Psoas muscle (tissue), 7 donors: ENCODE measurements at regions not wholly inside any gene's neighbourhood (a gene's known extent, or its start where the extent isn't known, plus 50 kb on each side); places are given as distances from the start of the nearest gene placed in this dataset.

Source experiments
- ATAC-seq, 4 donors: fragments of 200-7000 bp; cut with Tn5 transposase; one replicate each; pipeline ENCODE4 v1.9.1; 2020; ENCODE audit warnings: moderate library complexity in 3 of 4, mild to moderate bottlenecking in 2 of 4
- DNase-seq, 2 donors: peaks; one replicate each; pipeline ENCODE4 v3.0.0-alpha.2; 2020
- H3K27ac ChIP-seq: fragments of 200-600 bp; one replicate; pipeline ENCODE4 v1.8.0; 2022
- H3K27me3 ChIP-seq, 3 donors: fragments of 200-600 bp in 1 of 3; one replicate each; pipeline versions ENCODE4 v1.6.1 to v1.8.0; 2013 to 2022; ENCODE audit warnings: low read length in 2 of 3, mild to moderate bottlenecking in 2 of 3, moderate library complexity in 1 of 3; ENCODE audit not compliant: insufficient read depth in 3 of 3
- H3K36me3 ChIP-seq, 2 donors: fragments of 200-600 bp in 1 of 2; one replicate each; pipeline versions ENCODE4 v1.6.1 to v1.8.0; 2013 to 2022; ENCODE audit warnings: low read depth in 1 of 2, mild to moderate bottlenecking in 1 of 2, moderate library complexity in 1 of 2; ENCODE audit not compliant: insufficient read depth in 1 of 2
- H3K4me1 ChIP-seq: fragments of 200-600 bp; one replicate; pipeline ENCODE4 v1.8.0; 2022
- H3K4me3 ChIP-seq: fragments of 200-600 bp; one replicate; pipeline ENCODE4 v1.8.0; 2022; ENCODE audit warnings: mild to moderate bottlenecking
- H3K9me3 ChIP-seq: fragments of 200-600 bp; one replicate; pipeline ENCODE4 v1.8.0; 2022
- CTCF ChIP-seq: fragments of 200-600 bp; IDR thresholded peaks from one replicate; pipeline ENCODE4 v1.8.0; 2022; ENCODE audit warnings: antibody characterized with exemption
- WGBS, 3 donors: extraction: QIAGEN DNeasy Blood & Tissue Kit; methylation state at CpG; one replicate each; pipeline versions ENCODE4 v1.1.6 to v1.1.7; 2013; 5-methylcytosine and 5-hydroxymethylcytosine counted together
- intact Hi-C, 2 donors: fragments of 100-400 bp; cut with DNase I; formaldehyde crosslinking; loops; one replicate each; pipeline versions ENCODE4 v1.11.0 to v1.14.2; 2022
- donor health status: healthy with polysubstance abuse.
- donor health status: DM: no; HTN: no; CAD: no; lungs with moderate emphysema.
- donor health status: Bipolar disorder and iron deficiency.
- donor health status: healthy.
- donor health status: DM: yes; HTN: yes; CAD: no.
- donor health status: DM: no; HTN: no; CAD: no.
- donor health status: DM: yes; HTN: yes; CAD: no.

DNA sequence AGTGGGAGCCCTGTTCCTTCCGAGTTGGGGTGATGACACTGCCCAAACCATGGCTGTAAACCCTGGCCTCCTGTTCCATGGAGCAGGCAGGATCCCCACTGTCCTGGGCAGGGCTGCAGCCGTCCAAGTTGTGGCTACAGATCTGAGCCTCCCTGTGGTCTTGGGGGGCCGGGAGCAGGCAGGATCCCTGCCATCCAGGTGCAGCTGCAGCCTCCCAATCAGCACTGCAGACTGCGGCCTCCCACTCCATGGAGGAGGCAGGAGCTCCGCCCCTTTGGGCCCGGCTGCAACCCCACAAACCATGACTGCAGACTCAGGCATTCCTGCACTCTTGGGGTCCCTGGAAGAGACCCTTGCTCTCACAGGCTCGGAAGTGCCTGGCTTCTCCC lies 872.1 kb upstream of the GJE1 start:
- Histone ChIP-seq H3K9me3 (no peaks in the 10 kb centered on the region), H3K4me3 (no peak overlapping the region), H3K27ac (no peak overlapping the region), H3K27me3 (no peaks in the 10 kb centered on the region), H3K36me3 (no peaks in the 10 kb centered on the region), H3K4me1 (no peaks in the 10 kb centered on the region)
- ATAC-seq (no peak), DNase-seq (peak in 1 of 2 donors; percentile 44)
- TF ChIP-seq CTCF, result no peak
- intact Hi-C loops, result no loop called here
- WGBS, 3 donors, result 79 to 82% (median 80%) methylated on average over 7 of the region's 7 CpGs

GRCh38 chr6:141259807-141260206 lies 872.9 kb upstream of the GJE1 start:
- 53 to 71% (median 55%) methylated on average over 5 of the region's 5 CpGs for WGBS, 3 donors
- ATAC-seq (no peak), DNase-seq (no peak)
- H3K4me1 ChIP-seq, result no peaks in the 10 kb centered on the region
- no peak for TF ChIP-seq CTCF
- no peaks in the 10 kb centered on the region for H3K27me3 ChIP-seq
- H3K9me3 ChIP-seq, result no peaks in the 10 kb centered on the region
- H3K4me3 ChIP-seq, result no peak overlapping the region
- H3K27ac ChIP-seq, result no peak overlapping the region
- no peaks in the 10 kb centered on the region for H3K36me3 ChIP-seq
- intact Hi-C loops, result no loop called here

DNA sequence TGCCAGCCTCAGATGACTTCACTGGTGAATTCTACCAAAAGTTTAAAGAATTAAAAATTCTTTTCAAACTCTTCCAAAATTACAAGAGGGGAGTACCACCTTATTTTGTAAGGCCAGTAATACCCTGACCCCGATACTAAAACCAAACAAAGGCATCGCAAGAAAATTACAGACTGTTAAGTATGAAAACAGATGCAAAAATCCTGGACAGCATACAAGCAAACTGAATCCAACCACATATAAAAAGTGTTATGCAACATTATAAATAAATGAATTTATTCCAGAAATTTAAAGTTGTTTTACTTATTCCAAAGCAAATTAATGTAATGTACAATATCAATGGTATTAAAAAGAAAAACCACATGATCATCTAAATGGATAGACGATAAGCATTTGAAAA lies 873.6 kb upstream of the GJE1 start:
- Histone ChIP-seq H3K27ac (no peak overlapping the region), H3K36me3 (no peaks in the 10 kb centered on the region), H3K4me3 (no peak overlapping the region), H3K9me3 (no peaks in the 10 kb centered on the region), H3K4me1 (no peaks in the 10 kb centered on the region), H3K27me3 (no peaks in the 10 kb centered on the region)
- intact Hi-C loops, result no loop called here
- ATAC-seq (no peak), DNase-seq (no peak)
- no peak for TF ChIP-seq CTCF
- 34 to 54% (median 37%) methylated on average over 3 of the region's 3 CpGs for WGBS, 3 donors

GRCh38 chr6:141258516-141258915 lies 874.2 kb upstream of the GJE1 start:
- DNase-seq, result no peak
- ATAC-seq, result no peak
- H3K27me3 ChIP-seq, result no peaks in the 10 kb centered on the region
- H3K4me1 ChIP-seq, result no peaks in the 10 kb centered on the region
- no peak for TF ChIP-seq CTCF
- H3K4me3 ChIP-seq, result no peak overlapping the region
- no peak overlapping the region for H3K27ac ChIP-seq
- H3K9me3 ChIP-seq, result no peaks in the 10 kb centered on the region
- no peaks in the 10 kb centered on the region for H3K36me3 ChIP-seq
- intact Hi-C loops, result no loop called here
- WGBS, 3 donors, result 85 to 95% (median 87%) methylated on average over 5 of the region's 5 CpGs

DNA sequence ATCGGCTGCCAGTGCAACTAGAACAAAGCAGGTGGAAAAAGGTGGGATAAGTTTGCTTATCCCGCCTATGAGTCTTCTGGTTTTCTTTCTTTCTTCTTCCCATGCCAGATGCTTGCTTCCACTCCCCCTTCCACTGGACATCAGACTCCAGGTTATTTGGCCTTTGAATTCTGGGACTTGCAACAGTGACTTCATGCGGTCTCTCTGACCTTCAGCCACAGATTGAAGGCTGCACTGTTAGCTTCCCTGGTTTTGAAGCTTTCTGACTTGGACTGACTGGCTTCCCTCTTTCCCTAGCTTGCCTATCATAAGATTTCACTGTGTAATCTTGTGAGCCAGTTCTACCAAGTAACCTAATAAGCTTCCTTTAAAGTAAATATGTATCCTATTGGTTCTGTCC lies 878.4 kb upstream of the GJE1 start:
- H3K4me1 ChIP-seq, result peaks cover 7% of the 10 kb centered on the region
- 63 to 84% (median 75%) methylated on average over 3 of the region's 3 CpGs for WGBS, 3 donors
- no peaks in the 10 kb centered on the region for H3K27me3 ChIP-seq
- no peak overlapping the region for H3K4me3 ChIP-seq
- no peaks in the 10 kb centered on the region for H3K9me3 ChIP-seq
- ATAC-seq, result no peak
- no peaks in the 10 kb centered on the region for H3K36me3 ChIP-seq
- TF ChIP-seq CTCF, result no peak
- DNase-seq, result no peak
- intact Hi-C loops, result no loop called here
- no peak overlapping the region for H3K27ac ChIP-seq
